A549 (cell line): ENCODE measurements at regions not wholly inside any gene's neighbourhood (a gene's known extent, or its start where the extent isn't known, plus 50 kb on each side); places are given as distances from the start of the nearest gene placed in this dataset.

ENCODE experiments used
- ATAC-seq, 2 experiments: fragments of 200-7000 bp in 1 of 2; fragments of >200 bp in 1 of 2; cut with Nextera tagmentation in 1 of 2; cut with Tn5 transposase in 1 of 2; 3 replicates each; pipeline versions ENCODE4 v1.8.0 to v1.9.1; 2018 to 2020; ENCODE audit warnings: mild to moderate bottlenecking in 1 of 2, moderate library complexity in 1 of 2
- CTCF ChIA-PET: fragments of 300-600 bp; sonication (Branson Sonifier 250); formaldehyde crosslinking; extraction: SDS; loops from one replicate; lab custom pipeline; 2021; ENCODE audit warnings: antibody characterized with exemption, inconsistent platforms; lab: Yijun Ruan, JAX
- POLR2A ChIA-PET: fragments of 350-600 bp; formaldehyde crosslinking; extraction: SDS; loops from one replicate; lab custom pipeline; 2021; ENCODE audit warnings: antibody characterized with exemption, inconsistent platforms; lab: Yijun Ruan, JAX
- DNase-seq, 2 experiments: peaks; one replicate each; pipeline versions ENCODE4 v3.0.0 to v3.0.0-alpha.2; 2011 to 2016; ENCODE audit warnings: low read depth in 1 of 2, low spot score in 1 of 2
- FAIRE-seq: peaks from 2 replicates; lab custom pipeline; 2011; peaks lifted over from hg19 to GRCh38; lab: Jason Lieb, UNC
- H3K27ac ChIP-seq, 2 experiments: fragments of >200 bp; sonication (Bioruptor Twin); formaldehyde crosslinking; 3 replicates each; pipeline ENCODE4 v1.5.1; 2016 to 2017
- H3K4me1 ChIP-seq: fragments of >200 bp; sonication (Bioruptor Twin); formaldehyde crosslinking; 3 replicates; pipeline ENCODE4 v1.6.1; 2016
- H3K4me2 ChIP-seq: fragments of >200 bp; sonication (Bioruptor Twin); formaldehyde crosslinking; 3 replicates; pipeline ENCODE4 v1.6.1; 2016
- H3K4me3 ChIP-seq: fragments of >200 bp; sonication (Bioruptor Twin); formaldehyde crosslinking; 3 replicates; pipeline ENCODE4 v1.5.1; 2016
- H3K9me3 ChIP-seq: fragments of >200 bp; sonication (Bioruptor Twin); formaldehyde crosslinking; 3 replicates; pipeline ENCODE4 v1.6.1; 2016
- CBX2 ChIP-seq: fragments of 200-600 bp; sonication (generic); IDR thresholded peaks from 2 replicates; pipeline ENCODE4 v1.6.1; 2016; ENCODE audit warnings: low read depth, mild to moderate bottlenecking, borderline replicate concordance
- CBX8 ChIP-seq: fragments of 200-600 bp; sonication (generic); IDR thresholded peaks from 2 replicates; pipeline ENCODE4 v1.6.1; 2016
- CEBPB ChIP-seq, 2 experiments: fragments of >200 bp in 1 of 2; sonication (Bioruptor Twin) in 1 of 2; formaldehyde crosslinking in 1 of 2; IDR thresholded peaks; 2 replicates each; pipeline ENCODE4 v1.6.1; 2012 to 2016
- CHD2 ChIP-seq: fragments of 150-350 bp; IDR thresholded peaks from 2 replicates; pipeline ENCODE4 v1.6.1; 2014; ENCODE audit warnings: low read length; ENCODE audit not compliant: partially characterized antibody
- CHD4 ChIP-seq: fragments of 200-600 bp; sonication (generic); IDR thresholded peaks from 2 replicates; pipeline ENCODE4 v1.6.1; 2016; ENCODE audit warnings: antibody characterized with exemption, mild to moderate bottlenecking, borderline replicate concordance
- EHMT2 ChIP-seq: fragments of 200-600 bp; sonication (generic); IDR thresholded peaks from 2 replicates; pipeline ENCODE4 v1.6.1; 2016; ENCODE audit warnings: antibody characterized with exemption, low read depth, mild to moderate bottlenecking, moderate library complexity
- FOSB ChIP-seq: fragments of 250-450 bp; sonication (Bioruptor Pico); IDR thresholded peaks from 2 replicates; pipeline ENCODE4 v1.5.0; 2020; ENCODE audit warnings: mild to moderate bottlenecking, moderate library complexity
- FOSL2 ChIP-seq, 2 experiments: fragments of 450-650 bp in 1 of 2; fragments of >200 bp in 1 of 2; sonication (Bioruptor Twin) in 1 of 2; formaldehyde crosslinking; IDR thresholded peaks; 2 replicates each; pipeline versions ENCODE4 v1.5.0 to v1.6.1; 2016 to 2020; ENCODE audit warnings: mild to moderate bottlenecking in 1 of 2, moderate library complexity in 1 of 2
- GATA3 ChIP-seq: IDR thresholded peaks from 2 replicates; pipeline ENCODE4 v1.6.1; 2012; ENCODE audit warnings: borderline replicate concordance
- HDAC2 ChIP-seq: fragments of 200-600 bp; sonication (generic); IDR thresholded peaks from 2 replicates; pipeline ENCODE4 v1.6.1; 2016
- HOXB13 ChIP-seq: fragments of 250-450 bp; sonication (Bioruptor Pico); IDR thresholded peaks from 2 replicates; pipeline ENCODE4 v1.5.0; 2020; ENCODE audit warnings: low read depth, mild to moderate bottlenecking, moderate library complexity
- HOXB5 ChIP-seq: fragments of 250-450 bp; sonication (Bioruptor Pico); IDR thresholded peaks from 2 replicates; pipeline ENCODE4 v1.5.0; 2020; ENCODE audit warnings: mild to moderate bottlenecking, moderate library complexity
- KDM5A ChIP-seq: fragments of 200-600 bp; sonication (generic); IDR thresholded peaks from 2 replicates; pipeline ENCODE4 v1.6.1; 2016; ENCODE audit warnings: antibody characterized with exemption, mild to moderate bottlenecking
- MAZ ChIP-seq: fragments of 150-350 bp; IDR thresholded peaks from 2 replicates; pipeline ENCODE4 v1.6.1; 2014; ENCODE audit warnings: antibody characterized with exemption, low read depth, low read length, borderline replicate concordance
- MYC ChIP-seq: IDR thresholded peaks from 2 replicates; pipeline ENCODE4 v1.6.1; 2012; ENCODE audit warnings: mild to moderate bottlenecking, inconsistent platforms, low read length, improper control_type of control experiment, borderline replicate concordance
- NFE2L2 ChIP-seq: fragments of 150-350 bp; conservative IDR thresholded peaks from 2 replicates; pipeline ENCODE4 v1.6.1; 2014; ENCODE audit warnings: low read length
- NPAS2 ChIP-seq: fragments of 250-450 bp; sonication (Bioruptor Pico); IDR thresholded peaks from 2 replicates; pipeline ENCODE4 v1.8.0; 2022; ENCODE audit warnings: mild to moderate bottlenecking, moderate library complexity, borderline replicate concordance
- NR3C1 ChIP-seq: fragments of >200 bp; sonication (Bioruptor Twin); formaldehyde crosslinking; IDR thresholded peaks from 3 replicates; pipeline ENCODE4 v1.6.1; 2017
- POLR2A ChIP-seq: IDR thresholded peaks from 2 replicates; pipeline ENCODE4 v1.6.1; 2012; ENCODE audit warnings: mild to moderate bottlenecking, low read length
- RAD21 ChIP-seq, 2 experiments: fragments of >200 bp in 1 of 2; sonication (Bioruptor Twin) in 1 of 2; formaldehyde crosslinking in 1 of 2; IDR thresholded peaks in 1 of 2; conservative IDR thresholded peaks in 1 of 2; 2 replicates in 1 of 2; 3 replicates in 1 of 2; pipeline ENCODE4 v1.6.1; 2012 to 2018; ENCODE audit warnings: inconsistent platforms in 1 of 2
- RFX5 ChIP-seq: fragments of 450-650 bp; IDR thresholded peaks from 2 replicates; pipeline ENCODE4 v1.7.1; 2014; ENCODE audit warnings: antibody characterized with exemption, mild to moderate bottlenecking, moderate library complexity
- RNF2 ChIP-seq: fragments of 200-600 bp; sonication (generic); IDR thresholded peaks from 2 replicates; pipeline ENCODE4 v1.6.1; 2016; ENCODE audit warnings: low read depth, mild to moderate bottlenecking, antibody characterized with exemption, moderate library complexity, borderline replicate concordance
- SMC3 ChIP-seq: fragments of >200 bp; sonication (Bioruptor Twin); formaldehyde crosslinking; IDR thresholded peaks from 3 replicates; pipeline ENCODE4 v1.6.1; 2018; ENCODE audit warnings: inconsistent platforms
- SREBF2 ChIP-seq: fragments of 450-650 bp; IDR thresholded peaks from 2 replicates; pipeline ENCODE4 v1.6.1; 2014; ENCODE audit warnings: mild to moderate bottlenecking, moderate library complexity
- TP53 ChIP-seq: fragments of 250-450 bp; sonication (Bioruptor Pico); IDR thresholded peaks from 2 replicates; pipeline ENCODE4 v1.5.0; 2021; ENCODE audit warnings: mild to moderate bottlenecking, moderate library complexity
- ZC3H11A ChIP-seq: fragments of 450-650 bp; IDR thresholded peaks from 2 replicates; pipeline ENCODE4 v1.6.1; 2014; ENCODE audit warnings: antibody characterized with exemption, mild to moderate bottlenecking
- ZSCAN20 ChIP-seq: fragments of 250-450 bp; sonication (Bioruptor Pico); IDR thresholded peaks from 2 replicates; pipeline ENCODE4 v1.8.0; 2022; ENCODE audit warnings: mild to moderate bottlenecking, moderate library complexity
- WGBS: methylation state at CpG from one replicate; pipeline ENCODE4 v1.1.6; 2017; ENCODE audit errors: missing lambda C conversion rate; 5-methylcytosine and 5-hydroxymethylcytosine counted together
- TF ChIP-seq, protein P1 (sequence below): fragments of 150-350 bp; IDR thresholded peaks from 2 replicates; pipeline ENCODE4 v1.6.1; 2014; ENCODE audit warnings: low read depth, mild to moderate bottlenecking, low read length
- TF ChIP-seq, protein P2 (sequence below): fragments of 250-450 bp; sonication (Bioruptor Pico); IDR thresholded peaks from 2 replicates; pipeline ENCODE4 v1.5.0; 2020; ENCODE audit warnings: low read depth, mild to moderate bottlenecking, moderate library complexity
- TF ChIP-seq, protein P3 (sequence below): IDR thresholded peaks from 2 replicates; pipeline ENCODE4 v1.6.1; 2012; ENCODE audit warnings: low read depth, borderline replicate concordance

DNA sequence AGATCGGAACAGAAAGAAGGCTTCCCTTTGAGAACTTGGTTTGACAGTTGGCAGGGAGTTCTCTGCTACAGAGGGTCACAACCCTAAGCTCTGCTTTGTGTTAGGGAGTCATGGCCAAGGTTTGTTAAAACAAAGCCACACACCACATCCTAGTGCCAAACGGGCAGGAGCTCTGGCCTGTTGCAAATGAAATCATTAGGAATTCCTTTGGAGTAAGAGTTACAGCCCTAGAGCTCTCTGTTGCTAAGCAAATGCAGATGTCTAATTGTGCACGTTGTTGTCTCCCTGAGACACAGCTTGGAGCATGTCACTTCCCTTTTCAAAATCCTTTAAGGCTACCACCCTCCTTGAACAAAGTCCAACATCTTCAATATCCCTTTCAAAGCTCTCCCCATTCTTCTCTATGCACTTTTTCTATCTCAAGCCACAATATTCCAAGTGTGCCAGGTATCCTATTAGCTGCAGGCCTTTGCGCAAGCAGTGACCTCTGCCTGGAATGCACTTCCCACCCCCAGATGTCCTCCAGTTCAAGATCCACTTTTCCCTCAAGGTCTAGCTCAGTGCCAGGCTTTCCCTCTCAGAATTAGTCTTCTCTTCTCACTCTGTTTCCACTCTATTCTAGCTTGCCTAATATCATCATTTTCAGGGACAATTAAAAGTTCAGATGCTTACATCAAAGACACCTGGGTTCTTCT lies 253.7 kb upstream of the POU2AF2 start:
- ATAC-seq (no peak), FAIRE-seq (no peak), DNase-seq (no peak)
- WGBS, result 30% methylated on average over 4 of the region's 4 CpGs
- TF ChIP-seq TP53 (CRISPR knock-in tag) (no peak), CBX8 (no peak), NPAS2 (CRISPR knock-in tag) (no peak), HOXB5 (CRISPR knock-in tag) (no peak), RFX5 (no peak), HDAC2 (no peak), MYC (no peak), ZSCAN20 (CRISPR knock-in tag) (no peak), CHD2 (no peak), CBX2 (no peak), CEBPB (IDR thresholded peaks at IDR 0.05) (no peak), NR3C1 (no peak), HOXB13 (CRISPR knock-in tag) (no peak)
- TF ChIP-seq, protein P1, sequence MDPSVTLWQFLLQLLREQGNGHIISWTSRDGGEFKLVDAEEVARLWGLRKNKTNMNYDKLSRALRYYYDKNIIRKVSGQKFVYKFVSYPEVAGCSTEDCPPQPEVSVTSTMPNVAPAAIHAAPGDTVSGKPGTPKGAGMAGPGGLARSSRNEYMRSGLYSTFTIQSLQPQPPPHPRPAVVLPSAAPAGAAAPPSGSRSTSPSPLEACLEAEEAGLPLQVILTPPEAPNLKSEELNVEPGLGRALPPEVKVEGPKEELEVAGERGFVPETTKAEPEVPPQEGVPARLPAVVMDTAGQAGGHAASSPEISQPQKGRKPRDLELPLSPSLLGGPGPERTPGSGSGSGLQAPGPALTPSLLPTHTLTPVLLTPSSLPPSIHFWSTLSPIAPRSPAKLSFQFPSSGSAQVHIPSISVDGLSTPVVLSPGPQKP, result no peak
- TF ChIP-seq, protein P2, sequence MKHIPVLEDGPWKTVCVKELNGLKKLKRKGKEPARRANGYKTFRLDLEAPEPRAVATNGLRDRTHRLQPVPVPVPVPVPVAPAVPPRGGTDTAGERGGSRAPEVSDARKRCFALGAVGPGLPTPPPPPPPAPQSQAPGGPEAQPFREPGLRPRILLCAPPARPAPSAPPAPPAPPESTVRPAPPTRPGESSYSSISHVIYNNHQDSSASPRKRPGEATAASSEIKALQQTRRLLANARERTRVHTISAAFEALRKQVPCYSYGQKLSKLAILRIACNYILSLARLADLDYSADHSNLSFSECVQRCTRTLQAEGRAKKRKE (CRISPR knock-in tag), result no peak
- ChIA-PET POLR2A (no interaction called here), CTCF (no interaction called here)
- Histone ChIP-seq H3K27ac (no peak overlapping the region), H3K4me2 (no peak overlapping the region), H3K4me1 (no peaks in the 10 kb centered on the region), H3K9me3 (no peaks in the 10 kb centered on the region), H3K4me3 (no peak overlapping the region)

DNA sequence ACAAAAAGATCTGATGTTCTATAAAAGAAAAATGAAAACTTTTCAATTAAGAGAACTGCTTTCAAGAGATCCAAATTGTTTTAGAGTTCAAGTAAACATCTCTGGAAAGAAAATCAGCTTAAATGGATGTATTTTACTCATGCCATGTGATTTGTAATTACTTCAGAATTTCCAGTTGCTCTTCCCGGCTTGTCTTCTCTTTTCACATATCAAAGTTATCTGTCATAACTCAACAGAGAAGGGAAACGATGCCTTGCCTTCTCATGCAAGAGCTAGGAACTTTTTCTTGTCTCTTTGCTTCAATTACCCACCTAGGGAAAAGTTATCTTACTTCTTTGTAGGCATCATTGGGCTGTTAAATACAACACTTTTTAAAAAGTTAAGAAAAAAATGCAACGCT lies 255.2 kb upstream of the POU2AF2 start:
- TF ChIP-seq CHD4 (no peak), EHMT2 (no peak), NPAS2 (CRISPR knock-in tag) (no peak), SMC3 (no peak), MAZ (no peak), KDM5A (no peak), FOSL2 (IDR thresholded peaks at IDR 0.05) (no peak), FOSL2 (CRISPR knock-in tag; IDR thresholded peaks at IDR 0.05) (no peak), NFE2L2 (no peak), SREBF2 (no peak), GATA3 (no peak), POLR2A (no peak), RNF2 (no peak), NR3C1 (no peak), FOSB (CRISPR knock-in tag) (no peak), ZC3H11A (no peak), RAD21 (conservative IDR thresholded peaks at IDR 0.05 in 1 of 2, IDR thresholded peaks at IDR 0.05 in 1 of 2) (no peak)
- TF ChIP-seq, protein P3, sequence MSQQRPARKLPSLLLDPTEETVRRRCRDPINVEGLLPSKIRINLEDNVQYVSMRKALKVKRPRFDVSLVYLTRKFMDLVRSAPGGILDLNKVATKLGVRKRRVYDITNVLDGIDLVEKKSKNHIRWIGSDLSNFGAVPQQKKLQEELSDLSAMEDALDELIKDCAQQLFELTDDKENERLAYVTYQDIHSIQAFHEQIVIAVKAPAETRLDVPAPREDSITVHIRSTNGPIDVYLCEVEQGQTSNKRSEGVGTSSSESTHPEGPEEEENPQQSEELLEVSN, result no peak
- TF ChIP-seq, protein P1, result no peak
- 29% methylated on average over 3 of the region's 3 CpGs for WGBS
- H3K4me2 ChIP-seq, result no peak overlapping the region
- no peaks in the 10 kb centered on the region for H3K4me1 ChIP-seq
- no peak overlapping the region for H3K27ac ChIP-seq
- FAIRE-seq (no peak), DNase-seq (no peak), ATAC-seq (no peak)
- ChIA-PET CTCF (no interaction called here), POLR2A (no interaction called here)
- H3K4me3 ChIP-seq, result no peak overlapping the region
- H3K9me3 ChIP-seq, result no peaks in the 10 kb centered on the region
